Endothelial cell of hepatic sinusoid (primary cell): ENCODE measurements at regions not wholly inside any gene's neighbourhood (a gene's known extent, or its start where the extent isn't known, plus 50 kb on each side); places are given as distances from the start of the nearest gene placed in this dataset.

ENCODE experiments used
- in situ Hi-C: cut with HindIII; loops from 2 replicates; pipeline ENCODE4 v1.10.0; 2017; ENCODE audit warnings: low sequenced_read_pairs

DNA sequence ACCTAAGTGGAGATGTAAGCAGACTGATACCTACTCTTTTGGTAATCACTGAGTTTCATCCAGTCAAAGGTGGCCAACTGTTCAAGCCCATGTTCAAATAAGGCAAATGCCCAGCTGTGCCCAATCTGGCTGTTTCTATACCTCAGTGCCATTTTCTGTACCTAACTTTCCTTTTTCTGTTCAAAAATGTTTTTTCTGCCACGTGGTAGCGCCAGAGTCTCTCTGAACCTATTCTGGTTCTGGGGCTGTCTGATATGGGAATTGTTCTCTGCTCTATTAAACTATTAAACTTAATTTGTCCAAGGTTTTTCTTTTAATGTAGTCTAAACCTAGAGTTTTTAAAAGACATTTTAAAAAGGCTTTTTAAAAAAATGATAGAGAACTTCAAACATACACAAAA lies 391.2 kb downstream of the NOVA1 start:
- in situ Hi-C loops, result no loop called here

DNA sequence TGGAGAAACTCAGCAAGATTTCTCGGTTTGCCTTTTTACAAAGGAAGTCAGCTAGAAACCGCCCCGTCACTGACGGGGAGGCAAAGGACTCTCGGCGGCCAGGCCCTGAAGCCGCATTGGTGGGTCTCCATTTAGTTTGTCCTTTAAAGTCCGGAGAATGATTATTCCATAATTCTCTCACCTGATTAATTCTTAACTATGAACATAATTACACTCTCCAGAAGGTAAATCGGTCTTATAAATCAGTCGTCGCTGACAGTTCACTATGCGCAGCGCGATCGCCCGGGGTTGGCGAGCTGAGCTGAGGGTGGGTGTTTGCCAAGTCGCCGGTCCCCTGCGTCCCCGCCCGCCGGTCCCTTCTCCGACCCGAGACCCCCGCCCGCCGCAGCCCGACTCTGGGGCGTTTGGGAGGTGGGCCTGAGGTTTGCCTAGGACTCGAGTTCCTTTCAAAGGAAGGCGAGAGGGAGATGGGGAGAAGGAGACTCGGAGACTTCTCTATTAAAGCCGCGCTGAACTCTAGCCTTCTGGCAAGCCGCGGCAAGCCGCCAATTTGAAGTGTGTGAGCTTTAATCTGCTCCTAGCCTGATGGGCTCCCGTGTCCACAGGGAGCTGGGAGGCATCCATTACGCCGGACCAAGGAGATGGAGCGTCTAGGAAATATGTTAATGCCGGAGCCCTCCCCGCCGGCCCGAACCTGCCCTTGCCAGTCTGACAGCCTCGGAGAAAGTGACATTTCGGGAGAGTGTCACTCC lies 392.9 kb downstream of the NOVA1 start:
- in situ Hi-C loops, result no loop called here

DNA sequence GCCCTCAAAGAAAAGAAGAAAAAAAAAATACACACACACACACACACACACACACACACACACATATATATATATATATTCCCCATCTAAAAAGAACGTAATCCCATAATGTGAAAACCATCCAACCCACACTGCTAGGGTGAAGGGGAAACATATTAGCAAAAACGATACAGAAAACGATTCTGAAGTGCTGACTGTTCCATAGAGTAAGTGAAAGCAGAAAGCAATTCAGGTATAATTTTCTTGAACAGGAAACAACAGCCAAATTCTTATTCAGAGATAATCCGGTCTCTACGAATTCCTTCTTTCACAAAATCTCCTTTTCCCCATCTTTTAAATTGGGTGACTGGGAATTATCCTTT lies 393.5 kb downstream of the NOVA1 start:
- in situ Hi-C loops, result no loop called here

- in situ Hi-C loops, result no loop called here
Observed at GRCh38 chr14:26200687-26201086, 397.1 kb downstream of the NOVA1 start.

GRCh38 chr14:26199590-26200370 lies 398.1 kb downstream of the NOVA1 start:
- in situ Hi-C loops, result no loop called here

- in situ Hi-C loops, result no loop called here
Observed at GRCh38 chr14:26199096-26199495, 398.7 kb downstream of the NOVA1 start.

DNA sequence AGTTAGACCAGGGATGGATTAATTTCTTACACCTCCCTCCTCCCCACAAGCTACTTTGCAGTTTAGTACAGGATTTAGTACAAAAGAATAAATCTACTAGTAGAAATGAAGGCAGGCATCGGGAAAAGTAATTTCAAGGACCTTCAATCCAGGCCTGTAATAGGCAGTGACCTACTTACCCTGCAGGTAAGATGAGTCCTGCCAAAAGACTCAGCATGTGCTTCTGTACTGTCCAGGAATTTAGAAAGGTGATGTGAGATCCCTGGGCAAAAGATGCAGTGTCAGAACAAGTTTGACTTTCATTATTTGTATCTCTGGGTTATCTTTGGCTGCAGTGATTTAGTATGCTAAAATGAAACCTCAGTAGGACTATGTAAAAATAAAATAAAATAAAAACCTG lies 403.0 kb downstream of the NOVA1 start:
- in situ Hi-C loops, result no loop called here

GRCh38 chr14:26191671-26192070 lies 406.2 kb downstream of the NOVA1 start:
- in situ Hi-C loops, result no loop called here

DNA sequence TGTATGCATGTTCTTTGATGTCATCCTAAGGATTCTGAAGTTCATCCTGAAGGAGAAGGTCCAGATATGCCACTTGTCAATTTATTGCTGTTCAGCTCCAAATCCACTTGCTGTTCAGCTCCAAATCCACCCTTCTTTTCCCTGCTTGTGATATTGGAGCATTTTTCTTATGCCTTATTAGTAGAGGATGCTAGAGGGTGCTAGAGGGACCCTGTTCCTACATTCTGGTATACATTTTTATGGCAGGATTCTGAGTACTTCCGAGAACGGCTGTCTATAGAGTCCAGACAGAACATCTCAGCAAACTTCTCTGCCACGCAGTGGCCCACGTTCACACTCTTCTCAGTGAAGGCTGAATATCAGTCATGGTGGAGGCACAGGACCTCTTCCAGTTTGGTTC lies 406.7 kb downstream of the NOVA1 start:
- in situ Hi-C loops, result no loop called here

DNA sequence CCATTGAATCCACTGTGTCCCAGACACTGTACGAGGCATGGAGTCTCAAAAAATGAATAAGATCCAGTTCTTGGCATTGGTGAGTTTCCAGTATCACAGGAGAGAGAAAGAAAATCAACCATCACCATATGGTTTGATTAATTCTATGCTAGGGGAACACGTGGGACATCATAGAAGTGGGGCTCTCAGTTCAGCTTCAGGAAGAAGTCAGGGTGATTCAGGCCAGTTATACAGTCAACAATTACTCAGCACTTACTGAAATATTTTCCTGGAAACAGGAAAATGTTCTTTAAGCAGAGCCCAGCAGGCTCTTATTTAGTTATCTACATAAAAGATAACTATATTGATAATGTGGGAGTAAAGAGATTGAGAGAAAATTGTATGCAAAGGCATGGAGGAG lies 407.2 kb downstream of the NOVA1 start:
- in situ Hi-C loops, result no loop called here

- in situ Hi-C loops, result no loop called here
Observed at GRCh38 chr14:26187996-26188620, 409.7 kb downstream of the NOVA1 start.

DNA sequence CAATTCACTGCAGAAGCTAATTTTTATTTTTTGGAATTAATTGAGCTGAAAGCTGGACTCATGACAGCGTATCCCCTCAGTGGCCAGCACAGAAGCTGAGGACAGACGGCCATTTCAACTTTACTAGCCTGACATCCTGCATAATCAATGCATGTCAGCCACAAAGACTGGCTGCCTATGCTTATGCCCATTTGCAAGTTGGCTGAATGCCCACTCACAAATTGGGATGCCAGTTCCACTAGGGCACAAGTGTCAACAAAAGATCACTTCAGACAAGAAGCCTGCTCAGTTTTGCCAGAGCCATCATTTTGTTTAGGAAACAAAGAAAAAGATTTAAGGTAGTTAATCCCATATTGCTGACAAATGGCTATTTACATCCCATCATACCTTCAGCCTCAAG lies 417.6 kb downstream of the NOVA1 start:
- in situ Hi-C loops, result no loop called here

- in situ Hi-C loops, result no loop called here
Observed at GRCh38 chr14:26175658-26176057, 422.2 kb downstream of the NOVA1 start.

GRCh38 chr14:26174395-26174794 lies 423.4 kb downstream of the NOVA1 start:
- in situ Hi-C loops, result no loop called here

DNA sequence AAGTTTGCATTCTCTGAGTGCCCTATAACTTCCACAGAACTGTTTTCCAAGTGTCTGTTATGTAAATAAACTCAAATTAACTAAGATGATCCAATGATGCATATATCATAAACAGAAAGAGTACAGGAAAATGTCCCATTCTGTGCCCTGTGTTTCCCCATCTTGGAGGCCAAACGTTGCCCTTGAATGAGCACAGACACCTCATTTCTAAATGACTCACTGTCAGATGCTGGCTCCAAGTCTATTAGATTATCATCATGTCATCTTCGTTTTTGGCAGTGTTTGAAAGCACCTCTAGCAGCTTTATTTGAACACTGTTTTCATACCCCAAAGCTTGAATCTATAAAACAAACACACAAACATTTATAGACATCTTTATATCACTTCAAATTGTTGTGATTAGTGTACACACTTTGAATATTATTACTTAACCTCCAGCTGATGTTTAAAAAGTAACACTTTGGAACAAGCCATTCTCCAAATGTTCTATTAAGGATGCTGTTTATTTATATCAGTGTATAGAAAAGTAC lies 424.2 kb downstream of the NOVA1 start:
- in situ Hi-C loops, result no loop called here

- in situ Hi-C loops, result no loop called here
Observed at GRCh38 chr14:26172396-26172795, 425.4 kb downstream of the NOVA1 start.

- in situ Hi-C loops, result no loop called here
Observed at GRCh38 chr14:26170885-26171284, 426.9 kb downstream of the NOVA1 start.

- in situ Hi-C loops, result no loop called here
Observed at GRCh38 chr14:26163761-26164160, 434.1 kb downstream of the NOVA1 start.

DNA sequence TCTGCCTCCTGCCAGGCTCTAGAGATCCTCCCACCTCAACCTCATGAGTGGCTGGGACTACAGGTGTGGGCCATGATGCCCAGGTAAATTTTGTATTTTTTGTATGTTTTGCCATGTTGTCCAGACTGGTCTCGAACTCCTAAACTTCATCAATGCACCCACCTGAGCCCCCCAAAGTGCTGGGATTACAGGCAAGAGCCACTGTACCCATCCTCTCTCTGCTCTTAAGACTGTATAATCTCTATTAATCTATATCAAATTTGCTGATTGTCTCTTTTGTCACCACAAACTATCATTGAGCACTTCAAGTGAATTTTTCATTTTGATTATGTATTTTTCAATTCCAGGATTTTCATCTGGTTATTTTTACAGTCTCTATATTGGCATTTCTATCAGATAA lies 440.3 kb downstream of the NOVA1 start:
- in situ Hi-C loops, result no loop called here

GRCh38 chr14:26143057-26143456 lies 454.8 kb downstream of the NOVA1 start:
- in situ Hi-C loops, result no loop called here

GRCh38 chr14:26138764-26139445 lies 458.9 kb downstream of the NOVA1 start:
- in situ Hi-C loops, result no loop called here
